ENCODE measurements at regions not wholly inside any gene's neighbourhood (a gene's known extent, or its start where the extent isn't known, plus 50 kb on each side); places are given as distances from the start of the nearest gene placed in this dataset.
A peak's percentile ranks its signal among the peaks of the same experiment; 100 is the strongest.

DNA sequence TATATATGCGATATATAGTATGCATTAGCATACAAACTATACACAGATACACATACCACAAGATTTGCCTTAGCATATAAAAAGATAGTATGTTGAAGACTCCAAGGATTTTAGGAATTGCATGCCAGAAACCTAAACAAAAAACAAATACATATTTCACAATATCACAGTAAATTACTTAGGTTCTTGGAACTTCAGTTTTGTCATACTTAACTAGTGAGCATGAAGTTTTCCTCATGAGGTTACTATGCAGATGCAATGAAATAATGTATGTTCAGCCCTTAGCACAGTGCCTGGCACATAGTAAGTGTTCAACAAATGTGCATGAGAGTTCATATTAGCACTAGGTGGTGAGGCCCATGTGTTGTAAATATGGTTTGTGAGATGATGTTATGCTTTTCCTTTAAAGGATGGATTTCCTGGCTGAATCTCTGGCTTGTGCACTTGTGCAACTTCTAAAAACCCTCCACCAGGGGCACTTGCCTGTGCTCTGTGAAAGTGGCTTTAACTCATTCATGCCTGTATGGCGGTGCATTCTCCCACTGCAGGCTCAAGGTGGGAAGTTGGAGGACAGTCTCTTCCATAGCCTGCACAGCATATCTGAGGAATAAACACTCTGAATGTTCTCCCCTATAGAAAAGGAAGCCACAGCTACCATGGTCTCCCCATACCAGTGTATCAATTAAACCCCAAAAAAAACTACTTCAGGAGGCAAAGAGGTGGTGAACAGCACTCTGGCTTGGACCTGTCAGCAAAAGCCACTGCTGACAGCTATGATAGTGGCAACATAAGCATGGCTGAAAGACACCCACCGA is 624.1 kb upstream of the CDH4 start:
- H3K79me2 ChIP-seq (ENCODE audit: control insufficient read depth in 1 of 2, insufficient read depth in 2 of 2, low read length in 2 of 2): no peaks in the 10 kb centered on the region
- H2BK120ac ChIP-seq (replicated peaks; ENCODE audit: low read depth, low read length): no peak overlapping the region
- no peak overlapping the region for H3K27ac ChIP-seq (ENCODE audit: low read depth, low read length)
- POLR2A ChIA-PET (ENCODE audit: partially characterized antibody): no interaction called here
- no peaks in the 10 kb centered on the region for H3K23me2 ChIP-seq (ENCODE audit: low read depth, low read length)
- H3K4me1 ChIP-seq (replicated peaks in 1 of 4; ENCODE audit: control insufficient read depth in 3 of 4, insufficient read depth in 4 of 4, low read length in 3 of 4): no peaks in the 10 kb centered on the region; a peak in 1 of 7 replicates
- no peak overlapping the region for H3K9ac ChIP-seq (replicated peaks in 1 of 4; ENCODE audit: extremely low read depth in 1 of 4, low read depth in 3 of 4, low read length in 3 of 4)
- no peaks in the 10 kb centered on the region for H3K79me1 ChIP-seq (ENCODE audit: low read depth, low read length)
- no peak overlapping the region for H2AK5ac ChIP-seq (ENCODE audit: low read depth, low read length)
- 86% methylated on average over 3 of the region's 3 CpGs; no CpG with 5 or more reads in 1 of the 2 experiments for WGBS, 2 experiments (ENCODE audit: extremely low coverage in 1 of 2, insufficient coverage in 1 of 2, insufficient read length in 1 of 2, insufficient replicate concordance in 2 of 2, low coverage in 1 of 2, low lambda C conversion rate in 2 of 2, missing lambda C conversion rate in 1 of 2)
- no peak overlapping the region for H2BK12ac ChIP-seq (ENCODE audit: low read depth, low read length)
- H2BK20ac ChIP-seq (ENCODE audit: low read length): no peak overlapping the region
- no peak for FAIRE-seq
- H2BK15ac ChIP-seq (ENCODE audit: low read length): no peak overlapping the region
- CTCF ChIA-PET (ENCODE audit: partially characterized antibody): interaction anchor here (1.0 kb wide), 1 partner anchor 26 kb away, joined by 3 read pairs; no protein-coding TSS in a partner anchor
- no peak overlapping the region for H3K4ac ChIP-seq (replicated peaks; ENCODE audit: insufficient read length, low read depth, low read length)
- H4K20me1 ChIP-seq (replicated peaks in 1 of 2; ENCODE audit: control insufficient read depth in 1 of 2, insufficient read depth in 2 of 2, low read length in 2 of 2): no peaks in the 10 kb centered on the region
- no peak overlapping the region for H3K14ac ChIP-seq (ENCODE audit: insufficient read length)
- no peak for DNase-seq (ENCODE audit: low read depth in 1 of 2, low spot score in 2 of 2)
- no peak overlapping the region for H4K91ac ChIP-seq (replicated peaks; ENCODE audit: insufficient read length, low read length)
- H4K5ac ChIP-seq (ENCODE audit: insufficient read length, low read depth, low read length): no peak overlapping the region
- H3K56ac ChIP-seq (replicated peaks; ENCODE audit: insufficient read length, low read depth, low read length): no peak overlapping the region
- no peak overlapping the region for H3K4me3 ChIP-seq (ENCODE audit: extremely low read depth in 1 of 4, insufficient read depth in 2 of 4, low read depth in 3 of 4, low read length in 4 of 4)
- no peaks in the 10 kb centered on the region for H3K9me3 ChIP-seq (ENCODE audit: insufficient read depth in 2 of 2, low read depth in 1 of 2, low read length in 1 of 2)
- H3K23ac ChIP-seq (ENCODE audit: insufficient read length): no peak overlapping the region
- no peak overlapping the region for H4K8ac ChIP-seq (ENCODE audit: extremely low read depth, insufficient read depth, low read length)
- no peak overlapping the region for H2AFZ ChIP-seq (ENCODE audit: low read length)
- H3K27me3 ChIP-seq (replicated peaks in 1 of 4; ENCODE audit: control insufficient read depth in 3 of 4, extremely low read depth in 1 of 4, insufficient read depth in 3 of 4, low read length in 3 of 4): 0 out of 7 replicates have a peak, but pooled peaks cover 0 to 3% (median 0%) of the 10 kb centered on the region in 4 experiments
- no peak overlapping the region for H3K4me2 ChIP-seq (ENCODE audit: insufficient read depth in 1 of 2, low read depth in 2 of 2, low read length in 2 of 2)
- no peak overlapping the region for H2BK5ac ChIP-seq (ENCODE audit: low read depth, low read length)
- no peaks in the 10 kb centered on the region for H3K36me3 ChIP-seq (ENCODE audit: control insufficient read depth in 2 of 4, insufficient read depth in 4 of 4, low read length in 3 of 4)
- no peak overlapping the region for H3K18ac ChIP-seq (ENCODE audit: extremely low read depth, low read length)
- TF ChIP-seq SIX5 (IDR thresholded peaks at IDR 0.05; ENCODE audit: low read depth, low read length) (no peak), HDAC6 (IDR thresholded peaks at IDR 0.05; ENCODE audit: low read depth, low read length) (no peak), POLR2AphosphoS5 (IDR thresholded peaks at IDR 0.05; ENCODE audit: low read depth, low read length) (no peak), CBX8 (IDR thresholded peaks at IDR 0.05; ENCODE audit: borderline replicate concordance, low read depth, low read length) (no peak), EP300 (IDR thresholded peaks at IDR 0.05; ENCODE audit: borderline replicate concordance in 1 of 2, low read depth in 2 of 2, low read length in 2 of 2) (no peak), TBP (IDR thresholded peaks at IDR 0.05; ENCODE audit: low read depth, low read length) (no peak), CHD2 (IDR thresholded peaks at IDR 0.05; ENCODE audit: low read length) (no peak), RAD21 (IDR thresholded peaks at IDR 0.05 in 1 of 2, conservative IDR thresholded peaks at IDR 0.05 in 1 of 2; ENCODE audit: low read depth in 2 of 2, low read length in 2 of 2) (peak; percentile 8 to 45; a peak in 3 of 4 replicates), SP2 (IDR thresholded peaks at IDR 0.05; ENCODE audit: low read length) (no peak), SP1 (IDR thresholded peaks at IDR 0.05; ENCODE audit: low read depth, low read length) (no peak)
- TF ChIP-seq, protein P1, sequence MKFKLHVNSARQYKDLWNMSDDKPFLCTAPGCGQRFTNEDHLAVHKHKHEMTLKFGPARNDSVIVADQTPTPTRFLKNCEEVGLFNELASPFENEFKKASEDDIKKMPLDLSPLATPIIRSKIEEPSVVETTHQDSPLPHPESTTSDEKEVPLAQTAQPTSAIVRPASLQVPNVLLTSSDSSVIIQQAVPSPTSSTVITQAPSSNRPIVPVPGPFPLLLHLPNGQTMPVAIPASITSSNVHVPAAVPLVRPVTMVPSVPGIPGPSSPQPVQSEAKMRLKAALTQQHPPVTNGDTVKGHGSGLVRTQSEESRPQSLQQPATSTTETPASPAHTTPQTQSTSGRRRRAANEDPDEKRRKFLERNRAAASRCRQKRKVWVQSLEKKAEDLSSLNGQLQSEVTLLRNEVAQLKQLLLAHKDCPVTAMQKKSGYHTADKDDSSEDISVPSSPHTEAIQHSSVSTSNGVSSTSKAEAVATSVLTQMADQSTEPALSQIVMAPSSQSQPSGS (IDR thresholded peaks at IDR 0.05; ENCODE audit: low read length): no peak

Data from H1 (cell line).